ENCODE measurements at regions not wholly inside any gene's neighbourhood (a gene's known extent, or its start where the extent isn't known, plus 50 kb on each side); places are given as distances from the start of the nearest gene placed in this dataset.

DNA sequence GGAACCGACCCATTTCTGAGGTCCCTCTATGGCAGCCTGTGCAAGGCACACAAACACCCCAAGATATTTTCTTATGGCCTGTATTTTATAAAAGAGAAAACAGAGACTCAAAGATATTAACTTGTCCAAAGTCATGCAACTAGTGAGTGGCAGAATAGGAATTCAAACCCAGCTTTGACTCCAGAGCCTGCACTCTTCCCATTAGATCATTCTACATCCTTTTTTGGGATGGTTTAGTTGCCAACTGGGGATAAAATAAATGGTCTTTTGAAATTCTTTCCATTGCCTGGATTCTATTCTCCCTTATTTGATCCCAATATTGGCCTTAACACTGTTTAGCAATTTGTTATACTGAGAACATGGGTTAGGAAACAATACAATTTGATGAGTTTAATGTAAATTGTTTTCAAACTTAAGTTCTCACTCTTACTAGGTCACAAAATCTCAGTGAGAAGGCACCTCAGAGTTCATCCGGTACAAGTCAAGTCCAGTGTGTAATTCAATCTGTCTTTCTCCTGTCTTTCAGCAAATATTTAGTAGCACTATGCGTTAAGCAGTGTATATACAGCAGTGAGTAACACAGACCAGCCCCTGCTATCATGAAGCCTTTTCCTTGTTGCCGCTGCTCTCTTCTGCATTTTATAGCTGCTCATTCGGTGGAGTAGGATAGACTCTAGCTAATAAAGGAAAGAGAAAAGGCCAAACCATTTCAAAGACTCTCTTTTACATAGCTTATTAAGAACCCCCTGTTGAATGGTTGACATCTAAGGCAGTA, 162.1 kb upstream of the IFNG-AS1 start:
- 20 to 36% methylated on average over 4 to 5 of the region's 5 CpGs for WGBS, 2 donors (ENCODE audit: low coverage in 1 of 2)
- Histone ChIP-seq H3K4me3 (peak overlapping the region; percentile 40 to 42), H3K4me1 (peaks cover 8 to 31% (median 10%) of the 10 kb centered on the region in 3 donors), H3K27ac (peak overlapping the region; percentile 86 to 99 (median 90)), H3K9me3 (no peaks in the 10 kb centered on the region), H3K36me3 (no peaks in the 10 kb centered on the region), H3K27me3 (no peaks in the 10 kb centered on the region)
- TF ChIP-seq EP300 (IDR thresholded peaks at IDR 0.05) (no peak), POLR2AphosphoS5 (IDR thresholded peaks at IDR 0.05) (no peak), POLR2A (IDR thresholded peaks at IDR 0.05) (no peak)
- TF ChIP-seq, protein P1, sequence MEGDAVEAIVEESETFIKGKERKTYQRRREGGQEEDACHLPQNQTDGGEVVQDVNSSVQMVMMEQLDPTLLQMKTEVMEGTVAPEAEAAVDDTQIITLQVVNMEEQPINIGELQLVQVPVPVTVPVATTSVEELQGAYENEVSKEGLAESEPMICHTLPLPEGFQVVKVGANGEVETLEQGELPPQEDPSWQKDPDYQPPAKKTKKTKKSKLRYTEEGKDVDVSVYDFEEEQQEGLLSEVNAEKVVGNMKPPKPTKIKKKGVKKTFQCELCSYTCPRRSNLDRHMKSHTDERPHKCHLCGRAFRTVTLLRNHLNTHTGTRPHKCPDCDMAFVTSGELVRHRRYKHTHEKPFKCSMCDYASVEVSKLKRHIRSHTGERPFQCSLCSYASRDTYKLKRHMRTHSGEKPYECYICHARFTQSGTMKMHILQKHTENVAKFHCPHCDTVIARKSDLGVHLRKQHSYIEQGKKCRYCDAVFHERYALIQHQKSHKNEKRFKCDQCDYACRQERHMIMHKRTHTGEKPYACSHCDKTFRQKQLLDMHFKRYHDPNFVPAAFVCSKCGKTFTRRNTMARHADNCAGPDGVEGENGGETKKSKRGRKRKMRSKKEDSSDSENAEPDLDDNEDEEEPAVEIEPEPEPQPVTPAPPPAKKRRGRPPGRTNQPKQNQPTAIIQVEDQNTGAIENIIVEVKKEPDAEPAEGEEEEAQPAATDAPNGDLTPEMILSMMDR (IDR thresholded peaks at IDR 0.05) = no peak
- peak; percentile 20 for ATAC-seq

DNA sequence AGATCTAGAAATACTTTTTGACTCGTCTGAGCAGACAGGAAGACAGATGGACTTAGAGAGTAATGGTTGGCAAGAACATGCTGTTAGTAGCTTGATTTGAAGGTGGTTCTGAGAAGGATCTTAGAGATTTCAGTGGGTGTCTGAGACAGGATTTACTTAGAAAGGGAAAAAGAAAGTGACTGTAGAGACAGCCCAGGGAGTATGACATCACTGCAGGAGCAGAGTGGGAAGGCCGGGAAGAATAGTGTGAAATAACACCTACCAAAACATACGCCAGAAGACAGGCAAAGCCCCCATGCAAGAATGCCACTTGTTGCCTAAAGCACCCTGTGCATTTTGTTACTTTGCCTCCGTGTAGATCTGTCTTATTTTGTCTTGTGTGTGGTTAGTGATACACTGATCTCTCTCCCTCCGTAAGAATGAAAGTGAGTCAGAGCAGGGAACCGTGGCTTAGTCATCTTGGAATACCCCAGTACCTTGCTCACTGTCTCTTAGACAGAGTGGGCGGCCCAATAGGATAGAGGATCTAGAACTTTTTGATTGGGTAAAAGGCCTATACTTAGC, 161.3 kb upstream of the IFNG-AS1 start:
- TF ChIP-seq, protein P1 (IDR thresholded peaks at IDR 0.05) = no peak
- TF ChIP-seq POLR2AphosphoS5 (IDR thresholded peaks at IDR 0.05) (peak; percentile 54), POLR2A (IDR thresholded peaks at IDR 0.05) (no peak), EP300 (IDR thresholded peaks at IDR 0.05) (no peak)
- WGBS, 2 donors (ENCODE audit: low coverage in 1 of 2) = 9 to 20% methylated on average over 3 to 7 of the region's 7 CpGs
- Histone ChIP-seq H3K27me3 (no peaks in the 10 kb centered on the region), H3K4me1 (peaks cover 8 to 31% (median 10%) of the 10 kb centered on the region in 3 donors), H3K27ac (peak overlapping the region; percentile 86 to 99 (median 90)), H3K9me3 (no peaks in the 10 kb centered on the region), H3K4me3 (peak overlapping the region; percentile 40 to 42), H3K36me3 (no peaks in the 10 kb centered on the region)
- ATAC-seq = peak; percentile 91

DNA sequence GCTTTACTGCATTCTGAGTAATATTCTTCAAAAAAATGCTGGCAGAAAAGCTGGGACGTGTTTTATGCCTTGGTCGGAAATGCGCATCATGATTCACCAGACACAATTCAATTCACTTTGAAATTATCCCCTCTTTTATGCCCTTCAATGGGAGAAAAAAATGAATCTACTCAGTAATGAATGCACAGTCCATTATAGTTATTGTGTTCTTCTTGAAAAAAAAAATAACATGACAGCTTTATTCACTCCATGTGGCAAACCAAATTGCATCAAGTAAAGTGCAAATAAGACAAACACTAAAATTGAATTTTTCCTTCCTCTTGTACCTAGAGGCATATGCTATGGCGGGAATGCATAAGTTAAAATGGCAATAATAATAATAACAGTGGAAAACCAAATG, 159.4 kb upstream of the IFNG-AS1 start:
- Histone ChIP-seq H3K36me3 (no peaks in the 10 kb centered on the region), H3K4me1 (peaks cover 8 to 31% (median 10%) of the 10 kb centered on the region in 3 donors), H3K9me3 (no peaks in the 10 kb centered on the region), H3K27ac (peak overlapping the region in 1 of 4 donors; percentile 86), H3K27me3 (no peaks in the 10 kb centered on the region), H3K4me3 (no peak overlapping the region)
- TF ChIP-seq POLR2A (IDR thresholded peaks at IDR 0.05) (no peak), POLR2AphosphoS5 (IDR thresholded peaks at IDR 0.05) (no peak), EP300 (IDR thresholded peaks at IDR 0.05) (no peak)
- TF ChIP-seq, protein P1 (IDR thresholded peaks at IDR 0.05) = no peak
- 88 to 92% methylated on average over 4 of the region's 4 CpGs for WGBS, 2 donors (ENCODE audit: low coverage in 1 of 2)
- no peak for ATAC-seq

- peaks cover 3 to 18% (median 6%) of the 10 kb centered on the region in 3 donors for H3K4me1 ChIP-seq
- no peaks in the 10 kb centered on the region for H3K27me3 ChIP-seq
- no peaks in the 10 kb centered on the region for H3K36me3 ChIP-seq
- H3K4me3 ChIP-seq = no peak overlapping the region
- no peak for ATAC-seq
- WGBS, 2 donors (ENCODE audit: low coverage in 1 of 2) = 97 to 100% methylated on average over 2 of the region's 2 CpGs
- no peak for TF ChIP-seq POLR2A (IDR thresholded peaks at IDR 0.05)
- H3K27ac ChIP-seq = no peak overlapping the region
- H3K9me3 ChIP-seq = peaks cover 0 to 3% (median 0%) of the 10 kb centered on the region in 3 donors
Observed at GRCh38 chr12:67832155-67832554, 157.1 kb upstream of the IFNG-AS1 start.

- TF ChIP-seq EP300 (IDR thresholded peaks at IDR 0.05) = no peak
- TF ChIP-seq, protein P1 (IDR thresholded peaks at IDR 0.05) = no peak
- no peak for TF ChIP-seq POLR2A (IDR thresholded peaks at IDR 0.05)
- no peak for TF ChIP-seq POLR2AphosphoS5 (IDR thresholded peaks at IDR 0.05)
- Histone ChIP-seq H3K36me3 (no peaks in the 10 kb centered on the region), H3K4me1 (peaks cover under 1 to 6% (median under 1%) of the 10 kb centered on the region in 3 donors), H3K4me3 (no peak overlapping the region), H3K9me3 (peaks cover 0 to 3% (median 0%) of the 10 kb centered on the region in 3 donors), H3K27ac (no peak overlapping the region), H3K27me3 (no peaks in the 10 kb centered on the region)
- ATAC-seq = no peak
- 88 to 91% methylated on average over 3 to 5 of the region's 5 CpGs for WGBS, 2 donors (ENCODE audit: low coverage in 1 of 2)
Observed at GRCh38 chr12:67833602-67834001, 155.6 kb upstream of the IFNG-AS1 start.

Measured in gastroesophageal sphincter (tissue), 4 donors.